Natural killer cell treated with Interleukin-12 subunit alpha and Interleukin-12 subunit beta and Interleukin-15 and Interleukin-18, amount 100 ng/mL, for 72 hours (primary cell): ENCODE measurements at regions not wholly inside any gene's neighbourhood (a gene's known extent, or its start where the extent isn't known, plus 50 kb on each side); places are given as distances from the start of the nearest gene placed in this dataset.
A peak's percentile ranks its signal among the peaks of the same experiment; 100 is the strongest.

Experiments
- ATAC-seq, 2 donors: fragments of 150-1000 bp; cut with Tn5 transposase in 1 of 2; sonication (Bioruptor Pico), chemical (Tn5 transposase) in 1 of 2; 2 replicates each; pipeline ENCODE4 v1.10.0; 2021
- DNase-seq: peaks from one replicate; pipeline ENCODE4 v3.0.0; 2022; ENCODE audit warnings: low spot score
- H3K27ac Mint-ChIP-seq, 2 donors: 1 replicate in 1 of 2; 2 replicates in 1 of 2; pipeline ENCODE4 v1.8.0; 2022; ENCODE audit warnings: mixed read lengths in 2 of 2, mild to moderate bottlenecking in 1 of 2, moderate library complexity in 1 of 2
- H3K27me3 Mint-ChIP-seq, 2 donors: 1 replicate in 1 of 2; 2 replicates in 1 of 2; pipeline ENCODE4 v1.8.0; 2022; ENCODE audit warnings: mixed read lengths in 2 of 2
- H3K36me3 Mint-ChIP-seq: one replicate; pipeline ENCODE4 v1.8.0; 2022; ENCODE audit warnings: mixed read lengths
- H3K4me1 Mint-ChIP-seq, 2 donors: 1 replicate in 1 of 2; 2 replicates in 1 of 2; pipeline ENCODE4 v1.8.0; 2022; ENCODE audit warnings: low read depth in 2 of 2, mixed read lengths in 2 of 2, mild to moderate bottlenecking in 1 of 2
- H3K4me3 Mint-ChIP-seq: one replicate; pipeline ENCODE4 v1.8.0; 2022; ENCODE audit warnings: mixed read lengths
- H3K9me3 Mint-ChIP-seq: 2 replicates; pipeline ENCODE4 v1.8.0; 2022; ENCODE audit warnings: mixed read lengths

- Mint-ChIP-seq H3K4me1 (no peaks in the 10 kb centered on the region), H3K27ac (no peak overlapping the region), H3K4me3 (no peak overlapping the region), H3K27me3 (no peaks in the 10 kb centered on the region), H3K36me3 (no peaks in the 10 kb centered on the region), H3K9me3 (no peaks in the 10 kb centered on the region)
- ATAC-seq (no peak), DNase-seq (no peak)
Measured at GRCh38 chr10:131843881-131844284, 56.9 kb upstream of the PPP2R2D start.

- Mint-ChIP-seq H3K27ac (no peak overlapping the region), H3K27me3 (no peaks in the 10 kb centered on the region), H3K36me3 (no peaks in the 10 kb centered on the region), H3K4me3 (no peak overlapping the region), H3K4me1 (no peaks in the 10 kb centered on the region), H3K9me3 (no peaks in the 10 kb centered on the region)
- ATAC-seq = no peak
- no peak for DNase-seq
Measured at GRCh38 chr10:131844529-131845084, 56.2 kb upstream of the PPP2R2D start.

- no peaks in the 10 kb centered on the region for H3K36me3 Mint-ChIP-seq
- no peak for ATAC-seq
- H3K4me3 Mint-ChIP-seq = no peak overlapping the region
- H3K27me3 Mint-ChIP-seq = no peaks in the 10 kb centered on the region
- H3K4me1 Mint-ChIP-seq = peaks cover 0 to 2% of the 10 kb centered on the region in 2 donors
- no peaks in the 10 kb centered on the region for H3K9me3 Mint-ChIP-seq
- DNase-seq = no peak
- no peak overlapping the region for H3K27ac Mint-ChIP-seq
Measured at GRCh38 chr10:131845505-131846239, 55.1 kb upstream of the PPP2R2D start.

GRCh38 chr10:131846240-131847101 is 54.3 kb upstream of the PPP2R2D start:
- no peaks in the 10 kb centered on the region for H3K36me3 Mint-ChIP-seq
- H3K4me3 Mint-ChIP-seq = no peak overlapping the region
- H3K27ac Mint-ChIP-seq = no peak overlapping the region
- peaks cover 4% of the 10 kb centered on the region for H3K9me3 Mint-ChIP-seq
- no peaks in the 10 kb centered on the region for H3K27me3 Mint-ChIP-seq
- DNase-seq (no peak), ATAC-seq (no peak)
- peaks cover 0 to 6% of the 10 kb centered on the region in 2 donors for H3K4me1 Mint-ChIP-seq

GRCh38 chr10:131847241-131847783 is 53.5 kb upstream of the PPP2R2D start:
- no peak for ATAC-seq
- no peaks in the 10 kb centered on the region for H3K27me3 Mint-ChIP-seq
- no peak overlapping the region for H3K4me3 Mint-ChIP-seq
- H3K9me3 Mint-ChIP-seq = peaks cover 4% of the 10 kb centered on the region
- H3K4me1 Mint-ChIP-seq = peaks cover 0 to 6% of the 10 kb centered on the region in 2 donors
- no peaks in the 10 kb centered on the region for H3K36me3 Mint-ChIP-seq
- H3K27ac Mint-ChIP-seq = no peak overlapping the region
- no peak for DNase-seq

GRCh38 chr10:131848296-131848695 is 52.5 kb upstream of the PPP2R2D start:
- DNase-seq = no peak
- no peak overlapping the region for H3K4me3 Mint-ChIP-seq
- H3K36me3 Mint-ChIP-seq = no peaks in the 10 kb centered on the region
- H3K4me1 Mint-ChIP-seq = peaks cover 0 to 6% of the 10 kb centered on the region in 2 donors
- H3K9me3 Mint-ChIP-seq = peaks cover 4% of the 10 kb centered on the region
- H3K27ac Mint-ChIP-seq = no peak overlapping the region
- no peaks in the 10 kb centered on the region for H3K27me3 Mint-ChIP-seq
- ATAC-seq = peak in 1 of 2 donors; percentile 19

GRCh38 chr10:131848741-131849590 is 51.8 kb upstream of the PPP2R2D start:
- peak in 1 of 2 donors; percentile 39 for ATAC-seq
- Mint-ChIP-seq H3K36me3 (no peaks in the 10 kb centered on the region), H3K4me1 (peaks cover 0 to 6% of the 10 kb centered on the region in 2 donors), H3K27ac (no peak overlapping the region), H3K27me3 (no peaks in the 10 kb centered on the region), H3K4me3 (no peak overlapping the region), H3K9me3 (peaks cover 4% of the 10 kb centered on the region)
- DNase-seq = no peak

- H3K4me1 Mint-ChIP-seq = peaks cover 0 to 6% of the 10 kb centered on the region in 2 donors
- no peak overlapping the region for H3K27ac Mint-ChIP-seq
- H3K27me3 Mint-ChIP-seq = no peaks in the 10 kb centered on the region
- peaks cover 4% of the 10 kb centered on the region for H3K9me3 Mint-ChIP-seq
- DNase-seq = no peak
- ATAC-seq = no peak
- no peak overlapping the region for H3K4me3 Mint-ChIP-seq
- H3K36me3 Mint-ChIP-seq = no peaks in the 10 kb centered on the region
Measured at GRCh38 chr10:131849591-131850382, 51.0 kb upstream of the PPP2R2D start.

DNA sequence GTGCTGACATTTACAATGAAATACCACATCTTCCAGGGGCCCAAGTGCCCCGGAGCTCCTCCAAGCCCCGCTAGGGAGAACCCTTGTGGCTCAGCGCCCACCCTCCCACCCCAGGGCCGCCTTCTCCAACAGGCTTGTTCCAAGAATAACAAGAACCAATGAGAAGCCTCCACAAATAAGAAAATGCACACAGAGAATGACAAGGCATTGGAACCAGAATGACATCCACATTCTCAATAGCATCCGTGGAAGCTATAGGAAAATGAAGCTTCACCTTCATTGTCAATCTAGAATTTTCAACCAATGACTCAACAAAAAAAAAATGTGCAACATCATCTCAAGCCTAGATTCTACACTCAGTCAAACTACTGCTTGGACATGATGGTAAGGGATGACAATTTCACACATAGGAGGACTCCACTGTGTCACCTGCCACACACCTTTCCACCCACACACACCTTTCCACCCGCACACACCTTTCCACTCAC is 50.4 kb upstream of the PPP2R2D start:
- DNase-seq (no peak), ATAC-seq (no peak)
- no peak overlapping the region for H3K27ac Mint-ChIP-seq
- no peaks in the 10 kb centered on the region for H3K36me3 Mint-ChIP-seq
- no peak overlapping the region for H3K4me3 Mint-ChIP-seq
- peaks cover 0 to 6% of the 10 kb centered on the region in 2 donors for H3K4me1 Mint-ChIP-seq
- no peaks in the 10 kb centered on the region for H3K27me3 Mint-ChIP-seq
- peaks cover 4% of the 10 kb centered on the region for H3K9me3 Mint-ChIP-seq
